T-helper 17 cell (primary cell): ENCODE measurements at regions not wholly inside any gene's neighbourhood (a gene's known extent, or its start where the extent isn't known, plus 50 kb on each side); places are given as distances from the start of the nearest gene placed in this dataset.
"Not testable (repeated sequence)": the region's sequence is repeated elsewhere in the genome, so short reads cannot be mapped to it uniquely, and the experiment has no call there.

Experiments used
- ATAC-seq: fragments of 150-1000 bp; cut with Tn5 transposase; 2 replicates; pipeline ENCODE4 v1.10.0; 2021; ENCODE audit warnings: mild to moderate bottlenecking, moderate library complexity
- DNase-seq, 3 donors: peaks; one replicate each; pipeline versions ENCODE4 v3.0.0 to v3.0.0-alpha.2; 2020 to 2021
- H3K9me3 ChIP-seq: one replicate; pipeline ENCODE4 v1.7.0; 2013; ENCODE audit warnings: low read length, mild to moderate bottlenecking; ENCODE audit not compliant: control insufficient read depth, poor library complexity, severe bottlenecking
- H3K27ac Mint-ChIP-seq: one replicate; pipeline ENCODE4 v1.8.0; 2022; ENCODE audit warnings: mild to moderate bottlenecking, moderate library complexity, mixed read lengths
- H3K27me3 Mint-ChIP-seq: one replicate; pipeline ENCODE4 v1.8.0; 2022; ENCODE audit warnings: mixed read lengths
- H3K36me3 Mint-ChIP-seq: one replicate; pipeline ENCODE4 v1.8.0; 2022; ENCODE audit warnings: low read depth, mixed read lengths
- H3K4me1 Mint-ChIP-seq: one replicate; pipeline ENCODE4 v1.8.0; 2022; ENCODE audit warnings: mild to moderate bottlenecking, mixed read lengths
- H3K4me3 Mint-ChIP-seq: one replicate; pipeline ENCODE4 v1.8.0; 2022; ENCODE audit warnings: mild to moderate bottlenecking, moderate library complexity, mixed read lengths

DNA sequence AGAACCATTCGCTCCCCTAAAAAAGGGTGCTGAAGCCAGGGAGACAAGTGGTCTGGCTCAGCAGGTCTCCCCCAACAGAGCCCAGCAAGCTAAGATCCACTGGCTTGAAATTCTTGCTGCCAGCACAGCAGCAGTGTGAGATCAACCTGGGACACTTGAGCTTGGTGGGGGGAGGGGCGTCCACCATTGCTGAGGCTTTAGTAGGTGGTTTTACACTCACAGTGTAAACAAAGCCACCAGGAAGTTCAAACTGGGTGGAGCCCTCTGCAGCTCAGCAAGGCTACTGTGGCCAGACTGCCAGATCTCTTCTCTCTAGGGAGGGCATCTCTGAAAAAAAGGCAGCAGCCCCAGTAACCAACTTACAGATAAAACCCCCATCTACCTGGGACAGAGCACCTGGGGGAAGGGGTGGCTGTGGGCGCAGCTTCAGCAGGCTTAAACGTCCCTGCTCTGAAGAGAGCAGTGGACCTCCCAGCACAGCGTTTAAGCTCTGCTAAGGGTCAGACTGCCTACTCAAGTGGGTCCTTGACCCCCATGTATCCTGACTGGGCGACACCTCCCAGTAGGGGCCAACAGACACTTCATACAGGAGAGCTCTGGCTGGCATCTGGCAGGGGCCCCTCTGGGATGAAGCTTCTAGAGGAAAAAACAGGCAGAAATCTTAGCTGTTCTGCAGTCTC is 307.7 kb downstream of the AMY1C start:
- H3K36me3 Mint-ChIP-seq, H3K4me1 Mint-ChIP-seq, H3K9me3 ChIP-seq, H3K27ac Mint-ChIP-seq, H3K4me3 Mint-ChIP-seq, H3K27me3 Mint-ChIP-seq, ATAC-seq, DNase-seq: not testable (repeated sequence)

DNA sequence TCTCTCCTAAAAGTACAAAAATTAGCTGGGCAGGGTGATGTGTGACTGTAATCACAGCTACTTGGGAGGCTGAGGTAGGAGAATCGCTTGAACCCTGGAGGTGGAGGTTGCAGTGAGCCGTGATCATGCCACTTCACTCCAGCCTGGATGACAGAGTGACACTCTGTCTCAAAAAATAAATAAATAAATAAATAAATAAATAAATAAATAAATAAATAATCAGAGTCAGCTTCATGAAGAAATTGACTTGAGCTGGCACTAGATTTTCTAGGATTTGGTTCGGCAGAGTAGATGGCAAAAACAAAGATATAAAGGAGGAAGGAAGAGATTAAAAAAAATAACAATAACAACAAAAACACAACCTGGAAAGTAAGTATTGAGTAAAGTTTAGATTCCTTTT is 311.9 kb downstream of the AMY1C start:
- H3K27me3 Mint-ChIP-seq, ATAC-seq, H3K27ac Mint-ChIP-seq, H3K4me3 Mint-ChIP-seq, DNase-seq, H3K4me1 Mint-ChIP-seq, H3K9me3 ChIP-seq, H3K36me3 Mint-ChIP-seq: not testable (repeated sequence)

DNA sequence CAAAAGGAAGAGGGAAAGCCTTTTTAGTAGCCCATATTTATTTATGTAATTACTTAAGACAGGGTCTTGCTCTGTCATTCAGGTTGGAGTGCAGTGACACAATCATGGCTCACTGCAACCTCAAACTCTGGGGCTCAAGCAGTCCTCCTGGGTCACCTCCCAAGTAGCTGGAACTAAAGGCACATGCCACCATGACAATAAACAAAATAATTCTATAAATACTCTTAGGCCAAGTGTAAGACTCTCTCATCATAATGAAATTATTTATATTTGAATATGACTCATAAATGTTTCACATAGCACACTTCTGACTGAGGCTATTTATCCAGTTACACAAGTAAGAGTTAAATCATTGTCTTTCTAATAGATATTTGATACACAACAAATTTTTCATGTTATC is 314.7 kb downstream of the AMY1C start:
- H3K27me3 Mint-ChIP-seq: no peaks in the 10 kb centered on the region
- no peaks in the 10 kb centered on the region for H3K36me3 Mint-ChIP-seq
- no peak overlapping the region for H3K4me3 Mint-ChIP-seq
- H3K27ac Mint-ChIP-seq: no peak overlapping the region
- DNase-seq (no peak), ATAC-seq (no peak)
- H3K4me1 Mint-ChIP-seq: no peaks in the 10 kb centered on the region
- H3K9me3 ChIP-seq: no peaks in the 10 kb centered on the region

DNA sequence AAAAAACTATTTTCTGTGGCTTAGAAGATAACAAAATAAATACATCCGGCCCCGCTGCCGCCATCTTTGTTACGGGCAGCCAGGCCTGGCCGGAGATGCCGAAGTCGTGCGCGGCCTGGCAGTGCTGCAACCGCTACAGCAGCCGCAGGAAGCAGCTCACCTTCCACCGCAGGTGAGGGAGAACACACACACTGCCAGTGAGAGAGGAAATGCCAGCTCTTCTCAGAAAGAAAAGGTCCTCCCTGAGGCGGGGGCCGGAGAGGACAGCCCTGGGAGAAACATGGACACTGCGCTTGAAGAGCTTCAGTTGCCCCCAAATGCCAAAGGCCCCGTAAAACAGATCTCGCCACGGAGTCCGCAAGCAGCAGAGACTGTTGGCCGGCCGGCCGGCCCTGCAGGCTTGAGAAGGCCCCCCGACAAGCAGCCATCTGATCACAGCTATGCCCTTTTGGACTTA is 323.2 kb downstream of the AMY1C start:
- DNase-seq (no peak), ATAC-seq (no peak)
- H3K4me1 Mint-ChIP-seq: no peaks in the 10 kb centered on the region
- H3K27ac Mint-ChIP-seq: no peak overlapping the region
- H3K36me3 Mint-ChIP-seq: no peaks in the 10 kb centered on the region
- no peaks in the 10 kb centered on the region for H3K9me3 ChIP-seq
- H3K4me3 Mint-ChIP-seq: no peak overlapping the region
- H3K27me3 Mint-ChIP-seq: no peaks in the 10 kb centered on the region

DNA sequence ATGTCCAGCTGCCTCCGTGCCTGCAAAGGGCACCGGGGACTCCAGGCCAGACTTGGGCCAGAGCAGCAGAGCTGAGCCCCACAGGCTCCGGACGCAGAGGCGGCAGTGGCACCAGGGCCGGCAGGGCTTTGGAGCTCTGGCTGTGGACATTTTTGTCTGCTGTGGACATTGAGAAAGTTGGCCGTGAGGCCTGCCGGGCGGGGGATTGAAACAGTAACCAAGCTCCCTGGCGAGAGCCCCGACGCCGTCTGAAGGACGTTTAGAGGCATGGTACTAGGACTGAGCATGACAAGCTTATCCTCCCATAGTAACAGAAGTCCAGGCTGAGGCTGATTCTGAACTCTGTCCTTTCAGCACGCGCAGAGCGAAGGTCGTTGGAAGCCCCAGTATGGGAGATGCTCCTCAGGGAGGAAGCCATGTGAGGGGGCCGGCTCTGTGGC is 323.8 kb downstream of the AMY1C start:
- Mint-ChIP-seq H3K27ac (no peak overlapping the region), H3K36me3 (no peaks in the 10 kb centered on the region), H3K27me3 (no peaks in the 10 kb centered on the region), H3K4me1 (no peaks in the 10 kb centered on the region), H3K4me3 (no peak overlapping the region)
- DNase-seq (no peak), ATAC-seq (no peak)
- no peaks in the 10 kb centered on the region for H3K9me3 ChIP-seq

DNA sequence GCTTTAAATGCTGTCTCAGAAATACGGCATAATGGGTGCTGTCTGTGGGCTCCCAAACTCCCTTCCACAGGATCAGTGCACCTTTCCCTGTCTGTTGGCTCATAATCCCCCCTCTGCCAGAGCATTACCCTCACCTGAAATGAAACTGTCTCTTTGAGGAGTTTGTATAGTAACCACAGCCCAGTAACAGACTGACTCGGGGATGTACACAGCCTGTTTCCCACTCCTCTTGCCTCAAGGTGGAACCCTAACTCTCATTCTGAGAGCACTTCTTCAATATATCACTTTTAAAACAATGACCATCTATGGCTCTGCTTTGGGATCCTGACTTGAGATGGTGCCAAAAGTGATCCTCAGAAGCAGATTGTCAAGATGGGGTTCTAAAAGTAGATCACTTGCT is 332.5 kb downstream of the AMY1C start:
- H3K9me3 ChIP-seq: no peaks in the 10 kb centered on the region
- Mint-ChIP-seq H3K4me3 (no peak overlapping the region), H3K4me1 (no peaks in the 10 kb centered on the region), H3K27ac (no peak overlapping the region), H3K36me3 (no peaks in the 10 kb centered on the region), H3K27me3 (no peaks in the 10 kb centered on the region)
- ATAC-seq (no peak), DNase-seq (no peak)

DNA sequence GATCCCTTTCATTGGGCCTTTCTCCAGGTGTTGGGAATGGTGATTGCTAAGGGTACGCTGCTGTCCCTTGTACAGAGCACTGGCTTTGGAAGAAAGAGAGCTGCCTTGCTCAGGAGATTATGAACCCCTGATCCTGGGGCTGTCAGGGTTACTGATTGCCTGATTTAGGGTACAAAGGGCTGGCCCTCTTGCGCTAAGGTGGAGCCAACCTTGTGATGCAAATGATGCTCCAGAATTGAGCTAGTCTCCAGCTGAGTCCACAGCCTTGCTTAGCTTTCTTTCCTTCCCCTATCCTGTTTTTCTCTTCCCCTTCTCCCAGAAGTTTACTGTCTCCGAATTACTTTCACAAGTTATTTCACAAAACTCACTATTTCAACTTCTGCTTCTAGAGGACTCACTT is 334.7 kb downstream of the AMY1C start:
- ATAC-seq (no peak), DNase-seq (no peak)
- no peaks in the 10 kb centered on the region for H3K36me3 Mint-ChIP-seq
- no peaks in the 10 kb centered on the region for H3K27me3 Mint-ChIP-seq
- H3K4me1 Mint-ChIP-seq: no peaks in the 10 kb centered on the region
- no peaks in the 10 kb centered on the region for H3K9me3 ChIP-seq
- H3K27ac Mint-ChIP-seq: no peak overlapping the region
- H3K4me3 Mint-ChIP-seq: no peak overlapping the region

DNA sequence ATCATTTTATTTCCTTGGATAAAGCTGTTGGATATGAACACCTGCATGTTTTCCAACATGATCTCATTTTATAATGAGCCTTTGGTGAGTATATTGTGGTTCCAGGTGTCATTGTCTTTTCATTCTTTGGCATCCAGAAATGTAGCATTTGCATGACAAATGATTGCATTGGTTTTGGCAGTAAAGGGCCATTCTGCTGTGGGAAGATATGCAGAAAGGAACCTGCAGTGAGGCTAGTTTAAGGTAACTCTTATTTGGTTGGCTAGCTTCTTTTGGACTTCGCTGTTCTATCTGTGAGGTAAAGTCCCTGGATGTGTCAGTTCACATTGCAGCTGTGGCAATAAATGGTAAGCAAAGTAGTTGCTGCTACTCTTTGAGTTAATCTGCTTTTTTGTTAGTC is 343.0 kb downstream of the AMY1C start:
- ATAC-seq: no peak
- no peaks in the 10 kb centered on the region for H3K4me1 Mint-ChIP-seq
- no peak overlapping the region for H3K27ac Mint-ChIP-seq
- H3K4me3 Mint-ChIP-seq: no peak overlapping the region
- DNase-seq: no peak
- no peaks in the 10 kb centered on the region for H3K27me3 Mint-ChIP-seq
- H3K36me3 Mint-ChIP-seq: no peaks in the 10 kb centered on the region
- no peaks in the 10 kb centered on the region for H3K9me3 ChIP-seq

DNA sequence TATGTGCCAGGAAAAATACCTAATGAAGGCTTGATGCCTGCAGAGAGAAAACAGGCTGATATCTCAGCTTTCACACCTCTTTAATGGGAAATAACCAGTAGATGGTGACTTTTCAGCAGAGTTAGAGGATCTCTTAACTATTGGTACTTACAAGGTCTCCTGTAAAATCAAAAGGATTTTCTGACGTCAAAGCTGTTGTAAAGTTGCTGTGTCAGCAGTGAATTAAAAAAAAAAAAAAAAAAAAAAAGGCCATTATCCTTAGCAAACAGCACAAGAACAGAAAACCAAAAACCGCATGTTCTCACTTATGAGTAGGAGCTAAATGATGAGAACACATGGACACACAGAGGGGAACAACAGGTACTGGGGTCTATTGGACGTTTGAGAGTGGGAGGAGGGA is 349.1 kb downstream of the AMY1C start:
- H3K4me1 Mint-ChIP-seq: no peaks in the 10 kb centered on the region
- ATAC-seq (no peak), DNase-seq (no peak)
- H3K4me3 Mint-ChIP-seq: no peak overlapping the region
- H3K9me3 ChIP-seq: no peaks in the 10 kb centered on the region
- H3K27me3 Mint-ChIP-seq: no peaks in the 10 kb centered on the region
- no peaks in the 10 kb centered on the region for H3K36me3 Mint-ChIP-seq
- H3K27ac Mint-ChIP-seq: no peak overlapping the region

DNA sequence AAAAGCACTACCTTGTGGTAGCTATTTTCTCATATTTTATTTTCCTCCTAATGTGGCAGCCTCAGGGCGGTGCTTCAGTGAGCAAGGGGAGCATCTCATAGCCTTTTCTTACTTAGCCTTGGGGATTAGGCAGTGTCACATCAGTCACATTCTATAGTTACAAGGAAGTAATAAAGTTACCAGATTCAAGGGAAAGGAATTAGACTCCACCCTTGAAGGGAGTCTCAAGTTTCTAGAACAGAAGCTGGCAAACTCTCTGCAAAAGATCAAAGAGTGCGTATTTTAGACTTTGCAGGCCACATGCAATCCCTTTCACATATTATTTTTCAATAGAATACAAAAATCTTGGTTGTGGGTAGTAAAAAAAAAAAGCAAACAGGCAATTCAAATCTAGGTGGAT is 350.4 kb downstream of the AMY1C start:
- no peaks in the 10 kb centered on the region for H3K4me1 Mint-ChIP-seq
- no peaks in the 10 kb centered on the region for H3K9me3 ChIP-seq
- H3K27me3 Mint-ChIP-seq: no peaks in the 10 kb centered on the region
- H3K4me3 Mint-ChIP-seq: no peak overlapping the region
- no peaks in the 10 kb centered on the region for H3K36me3 Mint-ChIP-seq
- H3K27ac Mint-ChIP-seq: no peak overlapping the region
- no peak for ATAC-seq
- DNase-seq: no peak

DNA sequence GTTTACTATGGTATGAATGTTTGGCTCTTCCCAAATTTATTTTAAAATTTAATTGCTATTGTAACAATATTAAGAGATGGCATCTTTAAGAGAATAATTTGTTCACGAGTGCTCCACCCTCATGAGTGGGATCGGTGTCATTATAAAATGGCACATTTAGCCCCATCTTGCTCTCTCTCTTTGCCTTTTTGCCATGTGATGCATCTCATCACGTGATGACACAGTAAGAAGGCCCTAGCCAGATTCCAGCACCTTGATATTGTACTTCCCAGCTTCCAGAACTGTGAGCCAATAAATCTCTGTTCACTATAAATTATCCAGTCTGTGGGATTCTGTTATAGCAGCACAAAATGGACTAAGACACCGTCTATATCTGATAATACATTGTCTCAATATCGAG is 355.8 kb downstream of the AMY1C start:
- H3K4me1 Mint-ChIP-seq: no peaks in the 10 kb centered on the region

DNA sequence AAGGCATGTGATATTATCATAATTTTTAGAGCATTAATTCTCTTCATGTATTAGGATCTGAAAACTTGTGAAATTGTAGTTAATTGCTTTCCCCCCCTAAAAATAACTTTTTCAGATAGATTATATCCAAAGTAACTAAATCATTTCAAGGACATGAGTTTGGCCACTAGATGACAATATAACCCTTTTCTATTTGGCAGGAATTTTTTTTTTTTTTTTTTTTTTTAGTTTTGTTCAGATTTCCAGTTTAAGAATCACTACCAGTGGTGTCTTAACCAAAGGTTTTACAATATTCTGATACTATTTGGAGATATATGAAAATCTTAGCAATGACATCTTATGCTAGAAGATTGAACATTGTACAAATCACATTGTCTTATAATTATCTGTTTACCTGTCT is 370.8 kb downstream of the AMY1C start:
- H3K4me3 Mint-ChIP-seq: no peak overlapping the region
- H3K4me1 Mint-ChIP-seq: no peaks in the 10 kb centered on the region
- DNase-seq: no peak
- no peaks in the 10 kb centered on the region for H3K36me3 Mint-ChIP-seq
- no peaks in the 10 kb centered on the region for H3K27me3 Mint-ChIP-seq
- no peaks in the 10 kb centered on the region for H3K9me3 ChIP-seq
- H3K27ac Mint-ChIP-seq: no peak overlapping the region
- ATAC-seq: no peak

More for the DNA sequence above, 355.8 kb downstream of the AMY1C start:
- Mint-ChIP-seq H3K27ac (no peak overlapping the region), H3K36me3 (no peaks in the 10 kb centered on the region), H3K4me3 (no peak overlapping the region), H3K27me3 (no peaks in the 10 kb centered on the region)
- ATAC-seq: no peak
- peaks cover 3% of the 10 kb centered on the region for H3K9me3 ChIP-seq
- no peak for DNase-seq

DNA sequence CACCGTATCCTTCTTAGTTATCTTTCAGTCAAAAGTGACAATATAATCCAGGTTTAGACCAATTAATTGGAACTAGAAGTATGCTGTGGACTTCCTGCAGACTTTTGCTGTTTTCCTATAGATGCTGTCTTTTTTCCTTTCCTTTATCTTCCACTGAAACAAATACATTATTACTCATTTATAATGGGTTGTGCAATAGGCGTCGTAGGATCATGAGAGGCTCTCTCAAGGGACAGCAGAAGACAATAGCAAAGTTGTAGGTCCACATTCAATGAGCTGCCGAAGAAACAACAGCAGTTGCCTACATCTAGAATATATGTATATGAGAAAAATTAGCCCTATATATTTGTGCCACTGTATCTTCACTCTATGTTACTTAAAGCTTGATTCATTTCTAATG is 371.6 kb downstream of the AMY1C start:
- H3K27me3 Mint-ChIP-seq: no peaks in the 10 kb centered on the region
- DNase-seq: no peak
- no peaks in the 10 kb centered on the region for H3K36me3 Mint-ChIP-seq
- H3K4me3 Mint-ChIP-seq: no peak overlapping the region
- H3K9me3 ChIP-seq: no peaks in the 10 kb centered on the region
- H3K4me1 Mint-ChIP-seq: no peaks in the 10 kb centered on the region
- no peak overlapping the region for H3K27ac Mint-ChIP-seq
- ATAC-seq: no peak

DNA sequence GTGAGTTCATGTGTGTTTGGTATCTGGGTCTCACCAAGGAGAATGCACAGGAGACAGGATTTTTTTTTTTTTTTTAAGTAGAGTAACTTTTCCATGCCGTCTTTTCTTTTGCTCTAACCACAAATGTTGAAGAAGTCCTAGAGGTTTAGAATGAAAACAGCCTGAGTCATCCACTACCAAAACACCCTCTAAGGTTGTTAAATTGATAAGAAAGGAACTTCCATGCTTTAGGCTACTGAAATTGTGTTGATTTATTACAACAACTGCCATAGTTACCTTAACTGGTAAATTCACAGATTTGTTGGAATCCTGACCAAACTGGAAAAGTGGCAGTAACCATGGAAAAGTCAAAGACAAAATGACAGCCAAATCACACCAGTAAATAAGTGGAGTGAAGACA is 375.6 kb downstream of the AMY1C start:
- H3K4me3 Mint-ChIP-seq: no peak overlapping the region
- no peak overlapping the region for H3K27ac Mint-ChIP-seq
- no peaks in the 10 kb centered on the region for H3K4me1 Mint-ChIP-seq
- ATAC-seq: no peak
- DNase-seq: no peak
- H3K9me3 ChIP-seq: no peaks in the 10 kb centered on the region
- H3K36me3 Mint-ChIP-seq: no peaks in the 10 kb centered on the region
- no peaks in the 10 kb centered on the region for H3K27me3 Mint-ChIP-seq
